K562 (cell line): ENCODE measurements at regions not wholly inside any gene's neighbourhood (a gene's known extent, or its start where the extent isn't known, plus 50 kb on each side); places are given as distances from the start of the nearest gene placed in this dataset.

Experiments used
- ATAC-seq: fragments of 200-7000 bp; cut with Tn5 transposase; 3 replicates; pipeline ENCODE4 v1.9.1; 2020; ENCODE audit warnings: moderate library complexity
- BruUV-seq: library from RNA; stranded (reverse); fragments of 400-500 nt; replicated peaks from 2 replicates; lab custom pipeline; 2021; lab: Mats Ljungman, UMichigan
- CTCF ChIA-PET: fragments of 300-600 bp; formaldehyde crosslinking; extraction: SDS; loops from one replicate; lab custom pipeline; 2021; ENCODE audit warnings: low intra/inter-chr PET ratio; lab: Yijun Ruan, JAX
- POLR2A ChIA-PET: fragments of 300-600, 350-650 bp; sonication (Branson Sonifier 250); formaldehyde crosslinking; extraction: SDS; loops from one replicate; lab custom pipeline; 2021; ENCODE audit warnings: antibody characterized with exemption, inconsistent platforms; lab: Yijun Ruan, JAX
- DNase-seq, 4 experiments: peaks; one replicate each; pipeline versions ENCODE4 v3.0.0 to v3.0.0-alpha.2; 2011 to 2018; ENCODE audit warnings: low spot score in 3 of 4, mixed read lengths in 3 of 4; ENCODE audit errors: extremely low read depth in 1 of 4
- FAIRE-seq: peaks from 2 replicates; lab custom pipeline; 2011; peaks lifted over from hg19 to GRCh38; lab: Jason Lieb, UNC
- H2AFZ ChIP-seq: 2 replicates; pipeline ENCODE4 v1.6.0; 2011; ENCODE audit warnings: low read depth, low read length, control low read depth, inconsistent platforms
- H3K27ac ChIP-seq: fragments of 200-600 bp; 3 replicates; pipeline ENCODE4 v1.8.0; 2011; ENCODE audit warnings: low read depth, mild to moderate bottlenecking, control low read depth, inconsistent platforms, low read length, moderate library complexity, mixed read lengths; ENCODE audit errors: extremely low read depth
- H3K27me3 ChIP-seq, 2 experiments: fragments of 300-600 bp in 1 of 2; 2 replicates in 1 of 2; 3 replicates in 1 of 2; pipeline versions ENCODE4 v1.6.0 to v1.8.0; 2011; ENCODE audit warnings: inconsistent platforms in 2 of 2, low read length in 2 of 2, mild to moderate bottlenecking in 1 of 2, mixed read lengths in 1 of 2, moderate library complexity in 1 of 2; ENCODE audit not compliant: control insufficient read depth in 2 of 2, insufficient read depth in 2 of 2
- H3K36me3 ChIP-seq: fragments of 300-600 bp; 3 replicates; pipeline ENCODE4 v1.8.0; 2011; ENCODE audit warnings: mild to moderate bottlenecking, low read length, inconsistent platforms; ENCODE audit not compliant: control insufficient read depth, insufficient read depth
- H3K4me1 ChIP-seq, 2 experiments: fragments of 200-600 bp in 1 of 2; replicated peaks in 1 of 2; 2 replicates in 1 of 2; 3 replicates in 1 of 2; pipeline versions ENCODE4 v1.5.1 to v1.8.0; 2011; ENCODE audit warnings: inconsistent platforms in 2 of 2, low read length in 2 of 2, mild to moderate bottlenecking in 1 of 2, mixed read lengths in 1 of 2, moderate library complexity in 1 of 2; ENCODE audit not compliant: control insufficient read depth in 2 of 2, insufficient read depth in 2 of 2
- H3K4me2 ChIP-seq: 2 replicates; pipeline ENCODE4 v1.6.1; 2011; ENCODE audit warnings: low read length, control low read depth, inconsistent platforms, mixed read lengths; ENCODE audit not compliant: insufficient read depth
- H3K4me3 ChIP-seq: fragments of 200-600 bp; sonication (generic), shearing (Covaris generic); 2 replicates; pipeline ENCODE4 v1.5.1; 2016; ENCODE audit warnings: control low read depth, inconsistent platforms
- H3K79me2 ChIP-seq: fragments of 200-600 bp; 3 replicates; pipeline ENCODE4 v1.8.0; 2011; ENCODE audit warnings: low read length, inconsistent platforms; ENCODE audit not compliant: control insufficient read depth, insufficient read depth
- H3K9ac ChIP-seq, 2 experiments: 2 replicates each; pipeline versions ENCODE4 v1.6.0 to v1.6.1; 2011; ENCODE audit warnings: low read depth in 2 of 2, low read length in 2 of 2, control low read depth in 1 of 2, inconsistent platforms in 1 of 2, mild to moderate bottlenecking in 1 of 2, mixed read lengths in 1 of 2; ENCODE audit not compliant: insufficient read depth in 1 of 2
- H3K9me1 ChIP-seq: one replicate; pipeline ENCODE4 v1.6.0; 2011; ENCODE audit warnings: inconsistent platforms, mild to moderate bottlenecking, low read length, moderate library complexity; ENCODE audit not compliant: control insufficient read depth, insufficient read depth
- H3K9me3 ChIP-seq: replicated peaks from 2 replicates; pipeline ENCODE4 v1.5.1; 2011; ENCODE audit warnings: low read depth, low read length, inconsistent platforms; ENCODE audit not compliant: control insufficient read depth, insufficient read depth
- H4K20me1 ChIP-seq: replicated peaks from 2 replicates; pipeline ENCODE4 v1.6.1; 2011; ENCODE audit warnings: low read length, inconsistent platforms, mixed read lengths; ENCODE audit not compliant: control insufficient read depth, insufficient read depth
- FOS ChIP-seq: IDR thresholded peaks from 3 replicates; pipeline ENCODE4 v1.6.1; 2011; ENCODE audit not compliant: insufficient read length; ENCODE audit errors: extremely low read depth
- MED1 ChIP-seq: sonication (generic); formaldehyde crosslinking; IDR thresholded peaks from 2 replicates; pipeline ENCODE4 v1.8.1; 2023; ENCODE audit warnings: missing genetic modification reagents, borderline replicate concordance
- PHF21A ChIP-seq: fragments of 450-650 bp; IDR thresholded peaks from 2 replicates; pipeline ENCODE4 v1.6.1; 2017; ENCODE audit warnings: low read depth, borderline replicate concordance
- RAD21 ChIP-seq, 2 experiments: fragments of 250-450 bp in 1 of 2; fragments of 450-650 bp in 1 of 2; sonication (Bioruptor Pico) in 1 of 2; formaldehyde crosslinking in 1 of 2; IDR thresholded peaks in 1 of 2; conservative IDR thresholded peaks in 1 of 2; 2 replicates each; pipeline versions ENCODE4 v1.4.0 to v1.8.0; 2020 to 2022; ENCODE audit warnings: mild to moderate bottlenecking in 2 of 2, moderate library complexity in 1 of 2
- RBM17 ChIP-seq: fragments of 200-400 bp; formaldehyde crosslinking; IDR thresholded peaks from 2 replicates; pipeline ENCODE4 v1.6.1; 2017; ENCODE audit warnings: low read depth, mild to moderate bottlenecking, low read length, borderline replicate concordance
- RBM25 ChIP-seq: fragments of 200-400 bp; formaldehyde crosslinking; IDR thresholded peaks from 2 replicates; pipeline ENCODE4 v1.6.1; 2018; ENCODE audit warnings: low read length, low read depth, moderate library complexity; ENCODE audit not compliant: severe bottlenecking
- SMAD3 ChIP-seq: fragments of 450-650 bp; formaldehyde crosslinking; conservative IDR thresholded peaks from 2 replicates; pipeline ENCODE4 v1.4.0; 2020; ENCODE audit warnings: mild to moderate bottlenecking
- TGIF2 ChIP-seq: sonication (generic); formaldehyde crosslinking; IDR thresholded peaks from 2 replicates; pipeline ENCODE4 v1.8.1; 2022; ENCODE audit warnings: mild to moderate bottlenecking, missing genetic modification reagents, moderate library complexity
- TRIM24 ChIP-seq, 2 experiments: fragments of 450-650 bp; IDR thresholded peaks; 2 replicates each; pipeline ENCODE4 v1.6.1; 2016
- ZEB2 ChIP-seq: fragments of 450-650 bp; IDR thresholded peaks from 2 replicates; pipeline ENCODE4 v1.6.1; 2016
- ZNF121 ChIP-seq: sonication (generic); formaldehyde crosslinking; conservative IDR thresholded peaks from 2 replicates; pipeline ENCODE4 v1.8.0; 2022; ENCODE audit warnings: missing genetic modification reagents
- ZNF140 ChIP-seq: fragments of 250-450 bp; sonication (Bioruptor Pico); IDR thresholded peaks from 2 replicates; pipeline ENCODE4 v1.8.0; 2021; ENCODE audit warnings: moderate library complexity, mild to moderate bottlenecking, inconsistent platforms
- ZNF766 ChIP-seq: fragments of 200-800 bp; sonication (Bioruptor generic); conservative IDR thresholded peaks from 2 replicates; pipeline ENCODE4 v1.6.1; 2016; ENCODE audit warnings: missing genetic modification characterization, missing compliant biosample characterization
- ZNF785 ChIP-seq: fragments of 250-450 bp; sonication (Bioruptor Pico); IDR thresholded peaks from 2 replicates; pipeline ENCODE4 v1.4.0; 2020; ENCODE audit warnings: mild to moderate bottlenecking
- WGBS: fragments of 100-300 bp; shearing (Covaris generic); methylation state at CpG from one replicate; pipeline ENCODE4 v1.1.6; 2016; ENCODE audit warnings: low coverage, mixed read lengths; ENCODE audit not compliant: insufficient coverage; ENCODE audit errors: missing lambda C conversion rate; 5-methylcytosine and 5-hydroxymethylcytosine counted together
- in situ Hi-C: fragments of 300-500 bp; cut with MboI; formaldehyde crosslinking; loops from 4 replicates; pipeline ENCODE4 v1.15.0; 2018; ENCODE audit warnings: inconsistent platforms, mixed read lengths
- intact Hi-C: fragments of 100-400 bp; cut with micrococcal nuclease; formaldehyde crosslinking; loops from 2 replicates; pipeline ENCODE4 v1.14.2; 2022
- TF ChIP-seq, protein P1 (sequence below): fragments of 450-650 bp; formaldehyde crosslinking; IDR thresholded peaks from 2 replicates; pipeline ENCODE4 v1.4.0; 2022; ENCODE audit warnings: missing genetic modification characterization
- TF ChIP-seq, protein P2 (sequence below): fragments of 150-350 bp; conservative IDR thresholded peaks from 2 replicates; pipeline ENCODE4 v1.6.1; 2014; ENCODE audit warnings: low read length

DNA sequence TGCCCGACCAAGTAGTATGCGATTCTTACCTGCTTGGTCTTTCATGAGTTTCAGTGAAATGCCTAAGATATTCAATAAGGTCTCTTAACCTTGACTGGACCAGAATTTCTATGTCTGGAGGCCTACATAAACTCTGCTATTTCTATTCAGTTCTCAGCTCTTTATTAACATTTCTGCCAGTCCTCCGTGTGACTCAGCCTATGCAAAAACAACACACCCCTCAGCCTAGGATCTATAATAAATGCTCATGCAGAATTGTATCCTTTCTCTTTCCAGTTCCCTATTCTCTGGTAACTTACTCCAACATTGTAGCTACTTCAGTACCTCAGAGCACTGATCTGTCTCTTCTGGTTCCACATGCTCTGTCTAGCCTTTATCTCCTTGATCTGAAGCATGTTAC, 1507.4 kb downstream of the CDH11 start:
- BruUV-seq, result no TSS peak
- Histone ChIP-seq H3K4me3 (no peak overlapping the region), H3K4me2 (no peak overlapping the region), H3K9ac (no peak overlapping the region), H3K79me2 (no peaks in the 10 kb centered on the region), H3K9me1 (no peaks in the 10 kb centered on the region), H3K27ac (no peak overlapping the region), H3K36me3 (no peaks in the 10 kb centered on the region), H4K20me1 (no peaks in the 10 kb centered on the region), H3K9me3 (no peaks in the 10 kb centered on the region), H3K4me1 (no peaks in the 10 kb centered on the region), H2AFZ (no peak overlapping the region), H3K27me3 (no peaks in the 10 kb centered on the region)
- 0% methylated on average over 3 of the region's 3 CpGs for WGBS
- in situ Hi-C loops, result no loop called here
- ATAC-seq, result no peak
- no peak for FAIRE-seq
- DNase-seq, result no peak
- TF ChIP-seq ZNF766 (CRISPR knock-in tag) (no peak), SMAD3 (CRISPR knock-in tag) (no peak), FOS (no peak), ZNF121 (CRISPR knock-in tag) (no peak), RBM17 (no peak), TGIF2 (CRISPR knock-in tag) (no peak), TRIM24 (IDR thresholded peaks at IDR 0.05) (no peak), RAD21 (CRISPR knock-in tag; conservative IDR thresholded peaks at IDR 0.05 in 1 of 2, IDR thresholded peaks at IDR 0.05 in 1 of 2) (no peak), RBM25 (no peak), ZNF785 (CRISPR knock-in tag) (no peak), PHF21A (no peak), ZEB2 (no peak), MED1 (CRISPR knock-in tag) (no peak), ZNF140 (CRISPR knock-in tag) (no peak)
- TF ChIP-seq, protein P1, sequence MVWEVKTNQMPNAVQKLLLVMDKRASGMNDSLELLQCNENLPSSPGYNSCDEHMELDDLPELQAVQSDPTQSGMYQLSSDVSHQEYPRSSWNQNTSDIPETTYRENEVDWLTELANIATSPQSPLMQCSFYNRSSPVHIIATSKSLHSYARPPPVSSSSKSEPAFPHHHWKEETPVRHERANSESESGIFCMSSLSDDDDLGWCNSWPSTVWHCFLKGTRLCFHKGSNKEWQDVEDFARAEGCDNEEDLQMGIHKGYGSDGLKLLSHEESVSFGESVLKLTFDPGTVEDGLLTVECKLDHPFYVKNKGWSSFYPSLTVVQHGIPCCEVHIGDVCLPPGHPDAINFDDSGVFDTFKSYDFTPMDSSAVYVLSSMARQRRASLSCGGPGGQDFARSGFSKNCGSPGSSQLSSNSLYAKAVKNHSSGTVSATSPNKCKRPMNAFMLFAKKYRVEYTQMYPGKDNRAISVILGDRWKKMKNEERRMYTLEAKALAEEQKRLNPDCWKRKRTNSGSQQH (CRISPR knock-in tag), result no peak
- TF ChIP-seq, protein P2, sequence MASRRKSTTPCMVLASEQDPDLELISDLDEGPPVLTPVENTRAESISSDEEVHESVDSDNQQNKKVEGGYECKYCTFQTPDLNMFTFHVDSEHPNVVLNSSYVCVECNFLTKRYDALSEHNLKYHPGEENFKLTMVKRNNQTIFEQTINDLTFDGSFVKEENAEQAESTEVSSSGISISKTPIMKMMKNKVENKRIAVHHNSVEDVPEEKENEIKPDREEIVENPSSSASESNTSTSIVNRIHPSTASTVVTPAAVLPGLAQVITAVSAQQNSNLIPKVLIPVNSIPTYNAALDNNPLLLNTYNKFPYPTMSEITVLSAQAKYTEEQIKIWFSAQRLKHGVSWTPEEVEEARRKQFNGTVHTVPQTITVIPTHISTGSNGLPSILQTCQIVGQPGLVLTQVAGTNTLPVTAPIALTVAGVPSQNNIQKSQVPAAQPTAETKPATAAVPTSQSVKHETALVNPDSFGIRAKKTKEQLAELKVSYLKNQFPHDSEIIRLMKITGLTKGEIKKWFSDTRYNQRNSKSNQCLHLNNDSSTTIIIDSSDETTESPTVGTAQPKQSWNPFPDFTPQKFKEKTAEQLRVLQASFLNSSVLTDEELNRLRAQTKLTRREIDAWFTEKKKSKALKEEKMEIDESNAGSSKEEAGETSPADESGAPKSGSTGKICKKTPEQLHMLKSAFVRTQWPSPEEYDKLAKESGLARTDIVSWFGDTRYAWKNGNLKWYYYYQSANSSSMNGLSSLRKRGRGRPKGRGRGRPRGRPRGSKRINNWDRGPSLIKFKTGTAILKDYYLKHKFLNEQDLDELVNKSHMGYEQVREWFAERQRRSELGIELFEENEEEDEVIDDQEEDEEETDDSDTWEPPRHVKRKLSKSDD, result no peak
- intact Hi-C loops, result no loop called here
- CTCF ChIA-PET, result no interaction called here
- POLR2A ChIA-PET, result no interaction called here
